IMR-90 (cell line): ENCODE measurements at regions not wholly inside any gene's neighbourhood (a gene's known extent, or its start where the extent isn't known, plus 50 kb on each side); places are given as distances from the start of the nearest gene placed in this dataset.

Source experiments
- ATAC-seq: fragments of 200-7000 bp; cut with Tn5 transposase; 2 replicates; pipeline ENCODE4 v1.9.1; 2020; ENCODE audit warnings: low read depth, mild to moderate bottlenecking, moderate library complexity
- BruUV-seq: library from RNA; stranded (reverse); fragments of 400-500 nt; replicated peaks from 2 replicates; lab custom pipeline; 2021; lab: Mats Ljungman, UMichigan
- CTCF ChIA-PET: fragments of 300-600 bp; formaldehyde crosslinking; extraction: SDS; loops from one replicate; lab custom pipeline; 2021; ENCODE audit warnings: antibody characterized with exemption; lab: Yijun Ruan, JAX
- POLR2A ChIA-PET: fragments of 300-600 bp; sonication (Branson Sonifier 250); formaldehyde crosslinking; loops from one replicate; lab custom pipeline; 2022; ENCODE audit warnings: antibody characterized with exemption; ENCODE audit not compliant: unreplicated experiment; lab: Charles Lee
- DNase-seq: peaks from one replicate; pipeline ENCODE4 v3.0.0; 2013
- H2AFZ ChIP-seq: replicated peaks from 2 replicates; pipeline ENCODE3; 2013; ENCODE audit warnings: low read length, mild to moderate bottlenecking; ENCODE audit not compliant: poor library complexity
- H2AK5ac ChIP-seq: 2 replicates; pipeline ENCODE4 v1.6.1; 2013; ENCODE audit warnings: low read depth, low read length, inconsistent platforms
- H2AK9ac ChIP-seq: replicated peaks from 2 replicates; pipeline ENCODE3; 2013; ENCODE audit warnings: mild to moderate bottlenecking, low read depth, low read length, moderate library complexity; ENCODE audit not compliant: poor library complexity
- H2BK120ac ChIP-seq: 2 replicates; pipeline ENCODE4 v1.6.1; 2013; ENCODE audit warnings: low read depth, low read length, inconsistent platforms
- H2BK15ac ChIP-seq: 3 replicates; pipeline ENCODE4 v1.6.1; 2013; ENCODE audit warnings: low read depth, low read length, inconsistent platforms
- H2BK20ac ChIP-seq: 2 replicates; pipeline ENCODE4 v1.6.1; 2013; ENCODE audit warnings: low read depth, mild to moderate bottlenecking, inconsistent platforms, low read length, moderate library complexity
- H2BK5ac ChIP-seq: 2 replicates; pipeline ENCODE4 v1.6.1; 2013; ENCODE audit warnings: mild to moderate bottlenecking, low read depth, low read length, inconsistent platforms; ENCODE audit not compliant: poor library complexity, severe bottlenecking
- H3K14ac ChIP-seq: replicated peaks from 2 replicates; pipeline ENCODE4 v1.6.1; 2013; ENCODE audit warnings: low read depth, low read length, inconsistent platforms
- H3K18ac ChIP-seq: 2 replicates; pipeline ENCODE4 v1.6.1; 2013; ENCODE audit warnings: low read depth, low read length, control low read depth
- H3K23ac ChIP-seq: 2 replicates; pipeline ENCODE4 v1.6.1; 2013; ENCODE audit warnings: low read depth, low read length, inconsistent platforms
- H3K27ac ChIP-seq: 2 replicates; pipeline ENCODE4 v1.5.1; 2013; ENCODE audit warnings: mild to moderate bottlenecking, control low read depth, low read length; ENCODE audit not compliant: insufficient read depth
- H3K27me3 ChIP-seq: 2 replicates; pipeline ENCODE4 v1.6.1; 2013; ENCODE audit warnings: low read length; ENCODE audit not compliant: control insufficient read depth, insufficient read depth
- H3K36me3 ChIP-seq: 2 replicates; pipeline ENCODE4 v1.6.1; 2013; ENCODE audit warnings: low read length, mixed read lengths; ENCODE audit not compliant: control insufficient read depth, insufficient read depth
- H3K4ac ChIP-seq: 2 replicates; pipeline ENCODE4 v1.6.1; 2013; ENCODE audit warnings: low read depth, low read length, inconsistent platforms
- H3K4me1 ChIP-seq: 2 replicates; pipeline ENCODE4 v1.6.1; 2013; ENCODE audit warnings: low read length, mixed read lengths; ENCODE audit not compliant: control insufficient read depth, insufficient read depth
- H3K4me2 ChIP-seq: 2 replicates; pipeline ENCODE4 v1.6.1; 2013; ENCODE audit warnings: low read depth, mild to moderate bottlenecking, control low read depth, low read length, moderate library complexity
- H3K4me3 ChIP-seq: 2 replicates; pipeline ENCODE4 v1.5.1; 2013; ENCODE audit warnings: low read depth, mild to moderate bottlenecking, control low read depth, low read length, moderate library complexity; ENCODE audit not compliant: insufficient read depth
- H3K56ac ChIP-seq: 2 replicates; pipeline ENCODE4 v1.6.1; 2013; ENCODE audit warnings: low read length, inconsistent platforms; ENCODE audit not compliant: insufficient read depth; ENCODE audit errors: extremely low read depth
- H3K79me1 ChIP-seq, 2 experiments: 2 replicates each; pipeline ENCODE4 v1.6.1; 2013; ENCODE audit warnings: low read length in 2 of 2, inconsistent platforms in 1 of 2, low read depth in 1 of 2
- H3K9ac ChIP-seq: 2 replicates; pipeline ENCODE4 v1.6.1; 2013; ENCODE audit warnings: low read depth, low read length, control low read depth
- H3K9me1 ChIP-seq: 2 replicates; pipeline ENCODE4 v1.6.1; 2013; ENCODE audit warnings: low read length, inconsistent platforms; ENCODE audit not compliant: insufficient read depth
- H3K9me3 ChIP-seq: 2 replicates; pipeline ENCODE4 v1.6.1; 2013; ENCODE audit warnings: low read length; ENCODE audit not compliant: control insufficient read depth, insufficient read depth
- H4K20me1 ChIP-seq: 2 replicates; pipeline ENCODE4 v1.6.1; 2013; ENCODE audit warnings: low read length, inconsistent platforms; ENCODE audit not compliant: insufficient read depth
- H4K5ac ChIP-seq: 2 replicates; pipeline ENCODE4 v1.6.1; 2013; ENCODE audit warnings: mild to moderate bottlenecking, low read depth, low read length, control low read depth
- H4K8ac ChIP-seq, 2 experiments: 2 replicates each; pipeline ENCODE4 v1.6.1; 2013; ENCODE audit warnings: low read depth in 2 of 2, low read length in 2 of 2, control low read depth in 1 of 2, inconsistent platforms in 1 of 2
- H4K91ac ChIP-seq: 2 replicates; pipeline ENCODE4 v1.6.1; 2013; ENCODE audit warnings: low read depth, low read length, inconsistent platforms; ENCODE audit not compliant: insufficient read depth
- FOS ChIP-seq: fragments of 150-350 bp; IDR thresholded peaks from 2 replicates; pipeline ENCODE4 v1.6.1; 2016; ENCODE audit warnings: low read depth, low read length
- MAFK ChIP-seq: IDR thresholded peaks from 2 replicates; pipeline ENCODE4 v1.6.1; 2012; ENCODE audit warnings: low read depth, low read length, improper control_type of control experiment
- MAZ ChIP-seq: IDR thresholded peaks from 2 replicates; pipeline ENCODE4 v1.6.1; 2012; ENCODE audit warnings: low read depth, mild to moderate bottlenecking, low read length, improper control_type of control experiment, moderate library complexity, borderline replicate concordance
- MXI1 ChIP-seq: IDR thresholded peaks from 2 replicates; pipeline ENCODE4 v1.6.1; 2012; ENCODE audit warnings: low read depth, mild to moderate bottlenecking, low read length, moderate library complexity, borderline replicate concordance
- POLR2A ChIP-seq: IDR thresholded peaks from 2 replicates; pipeline ENCODE4 v1.6.1; 2012; ENCODE audit warnings: mild to moderate bottlenecking, low read depth, low read length
- RAD21 ChIP-seq: IDR thresholded peaks from 2 replicates; pipeline ENCODE4 v1.6.1; 2012; ENCODE audit warnings: low read length, improper control_type of control experiment
- RCOR1 ChIP-seq: IDR thresholded peaks from 2 replicates; pipeline ENCODE4 v1.6.1; 2012; ENCODE audit warnings: mild to moderate bottlenecking, low read length, improper control_type of control experiment; ENCODE audit not compliant: insufficient replicate concordance
- RFX5 ChIP-seq: IDR thresholded peaks from 2 replicates; pipeline ENCODE4 v1.8.0; 2012; ENCODE audit warnings: low read depth, mild to moderate bottlenecking, low read length, moderate library complexity
- SMC3 ChIP-seq: fragments of 150-350 bp; IDR thresholded peaks from 2 replicates; pipeline ENCODE4 v1.6.1; 2016; ENCODE audit warnings: low read depth, mild to moderate bottlenecking, antibody characterized with exemption, low read length, moderate library complexity
- WGBS, 2 experiments: methylation state at CpG; one replicate each; pipeline versions ENCODE4 v1.1.5 to v1.1.7; 2013; ENCODE audit warnings: missing lambda C conversion rate in 2 of 2; ENCODE audit not compliant: insufficient read length in 1 of 2; ENCODE audit errors: extremely low coverage in 2 of 2; 5-methylcytosine and 5-hydroxymethylcytosine counted together
- dilution Hi-C: fragments of 300-500 bp; cut with HindIII; formaldehyde crosslinking; loops from one replicate; pipeline ENCODE4 v1.14.3; 2018; ENCODE audit warnings: low sequenced_read_pairs; ENCODE audit not compliant: unreplicated experiment
- in situ Hi-C: fragments of 300-500 bp; cut with MboI; formaldehyde crosslinking; loops from 3 replicates; pipeline ENCODE4 v1.14.3; 2019; ENCODE audit warnings: low sequenced_read_pairs, inconsistent platforms, mixed read lengths
- intact Hi-C: fragments of 100-400 bp; cut with micrococcal nuclease; formaldehyde crosslinking; loops from 2 replicates; pipeline ENCODE4 v1.10.0; 2022
- TF ChIP-seq, protein P1 (sequence below): conservative IDR thresholded peaks from 2 replicates; pipeline ENCODE4 v1.5.1; 2012; ENCODE audit warnings: mild to moderate bottlenecking, low read depth, low read length, improper control_type of control experiment
- TF ChIP-seq, protein P2 (sequence below): fragments of 150-350 bp; IDR thresholded peaks from 2 replicates; pipeline ENCODE4 v1.6.1; 2017; ENCODE audit warnings: mild to moderate bottlenecking, antibody characterized with exemption, low read length, low read depth

DNA sequence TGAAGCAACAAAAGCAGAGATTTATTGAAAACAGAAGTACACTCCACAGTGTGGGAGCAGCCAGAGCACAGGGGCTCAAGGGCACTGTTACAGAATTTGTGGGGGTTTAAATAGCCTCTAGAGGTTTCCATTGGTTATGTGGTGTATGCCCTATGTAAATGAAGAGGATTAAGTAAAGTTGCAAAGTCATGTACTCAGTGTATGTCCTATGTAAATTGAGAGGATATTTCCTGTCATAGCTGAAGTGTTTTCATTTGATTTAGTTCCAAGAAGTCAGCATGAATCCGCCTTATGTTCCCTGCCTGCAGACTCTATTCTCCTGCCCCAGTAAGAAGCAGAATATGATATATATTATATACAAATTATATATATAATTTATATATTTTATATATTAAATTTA, 966.0 kb upstream of the COX7C start:
- Histone ChIP-seq H3K36me3 (no peaks in the 10 kb centered on the region), H3K4me2 (no peak overlapping the region), H3K9me1 (no peaks in the 10 kb centered on the region), H3K56ac (no peak overlapping the region), H4K20me1 (no peaks in the 10 kb centered on the region), H4K8ac (no peak overlapping the region), H2BK5ac (no peak overlapping the region), H3K27ac (no peak overlapping the region), H3K9ac (no peak overlapping the region), H2BK15ac (no peak overlapping the region), H3K4me1 (no peaks in the 10 kb centered on the region), H4K91ac (no peak overlapping the region), H3K9me3 (peaks cover 9% of the 10 kb centered on the region), H3K18ac (no peak overlapping the region), H3K14ac (no peak overlapping the region), H3K27me3 (no peaks in the 10 kb centered on the region), H3K23ac (no peak overlapping the region), H3K79me1 (no peaks in the 10 kb centered on the region), H3K4me3 (no peak overlapping the region), H2AK9ac (no peak overlapping the region), H3K4ac (no peak overlapping the region), H4K5ac (no peak overlapping the region), H2AFZ (no peak overlapping the region), H2BK20ac (no peak overlapping the region), H2AK5ac (no peak overlapping the region), H2BK120ac (no peak overlapping the region)
- intact Hi-C loops = no loop called here
- POLR2A ChIA-PET = no interaction called here
- no TSS peak for BruUV-seq
- TF ChIP-seq RCOR1 (no peak), POLR2A (no peak), MXI1 (no peak), RFX5 (no peak), SMC3 (no peak), RAD21 (no peak), MAZ (no peak), FOS (no peak), MAFK (no peak)
- TF ChIP-seq, protein P1, sequence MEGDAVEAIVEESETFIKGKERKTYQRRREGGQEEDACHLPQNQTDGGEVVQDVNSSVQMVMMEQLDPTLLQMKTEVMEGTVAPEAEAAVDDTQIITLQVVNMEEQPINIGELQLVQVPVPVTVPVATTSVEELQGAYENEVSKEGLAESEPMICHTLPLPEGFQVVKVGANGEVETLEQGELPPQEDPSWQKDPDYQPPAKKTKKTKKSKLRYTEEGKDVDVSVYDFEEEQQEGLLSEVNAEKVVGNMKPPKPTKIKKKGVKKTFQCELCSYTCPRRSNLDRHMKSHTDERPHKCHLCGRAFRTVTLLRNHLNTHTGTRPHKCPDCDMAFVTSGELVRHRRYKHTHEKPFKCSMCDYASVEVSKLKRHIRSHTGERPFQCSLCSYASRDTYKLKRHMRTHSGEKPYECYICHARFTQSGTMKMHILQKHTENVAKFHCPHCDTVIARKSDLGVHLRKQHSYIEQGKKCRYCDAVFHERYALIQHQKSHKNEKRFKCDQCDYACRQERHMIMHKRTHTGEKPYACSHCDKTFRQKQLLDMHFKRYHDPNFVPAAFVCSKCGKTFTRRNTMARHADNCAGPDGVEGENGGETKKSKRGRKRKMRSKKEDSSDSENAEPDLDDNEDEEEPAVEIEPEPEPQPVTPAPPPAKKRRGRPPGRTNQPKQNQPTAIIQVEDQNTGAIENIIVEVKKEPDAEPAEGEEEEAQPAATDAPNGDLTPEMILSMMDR = no peak
- TF ChIP-seq, protein P2, sequence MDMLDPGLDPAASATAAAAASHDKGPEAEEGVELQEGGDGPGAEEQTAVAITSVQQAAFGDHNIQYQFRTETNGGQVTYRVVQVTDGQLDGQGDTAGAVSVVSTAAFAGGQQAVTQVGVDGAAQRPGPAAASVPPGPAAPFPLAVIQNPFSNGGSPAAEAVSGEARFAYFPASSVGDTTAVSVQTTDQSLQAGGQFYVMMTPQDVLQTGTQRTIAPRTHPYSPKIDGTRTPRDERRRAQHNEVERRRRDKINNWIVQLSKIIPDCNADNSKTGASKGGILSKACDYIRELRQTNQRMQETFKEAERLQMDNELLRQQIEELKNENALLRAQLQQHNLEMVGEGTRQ = no peak
- DNase-seq (no peak), ATAC-seq (no peak)
- no CpG with 5 or more reads among the region's 1 CpG for WGBS, 2 experiments
- in situ Hi-C loops = no loop called here
- dilution Hi-C loops = no loop called here
- CTCF ChIA-PET = no interaction called here
